Right atrium auricular region (tissue), 2 donors: ENCODE measurements at regions not wholly inside any gene's neighbourhood (a gene's known extent, or its start where the extent isn't known, plus 50 kb on each side); places are given as distances from the start of the nearest gene placed in this dataset.

Source experiments
- DNase-seq: peaks from one replicate; pipeline ENCODE4 v3.0.0-alpha.2; 2019; ENCODE audit warnings: low spot score
- H3K27ac ChIP-seq, 2 donors: fragments of 200-600 bp; sonication (generic); 1 replicate in 1 of 2; 2 replicates in 1 of 2; pipeline ENCODE4 v1.5.1; 2016 to 2019
- H3K27me3 ChIP-seq, 2 donors: fragments of 200-600 bp; sonication (generic); one replicate each; pipeline versions ENCODE4 v1.5.1 to v1.6.0; 2017 to 2019
- H3K36me3 ChIP-seq: fragments of 200-600 bp; sonication (generic); one replicate; pipeline ENCODE4 v1.5.1; 2016
- H3K4me1 ChIP-seq, 2 donors: fragments of 200-600 bp; sonication (generic); one replicate each; pipeline versions ENCODE4 v1.5.1 to v1.6.0; 2017 to 2019
- H3K4me3 ChIP-seq, 2 donors: fragments of 200-600 bp; sonication (generic); 1 replicate in 1 of 2; 2 replicates in 1 of 2; pipeline ENCODE4 v1.5.1; 2017 to 2019; ENCODE audit warnings: mild to moderate bottlenecking in 1 of 2, moderate library complexity in 1 of 2
- H3K9me3 ChIP-seq, 2 donors: fragments of 200-600 bp; sonication (generic); one replicate each; pipeline ENCODE4 v1.5.1; 2019
- CTCF ChIP-seq, 2 donors: fragments of 200-600 bp; sonication (generic); IDR thresholded peaks; one replicate each; pipeline ENCODE4 v1.5.1; 2019; ENCODE audit warnings: antibody characterized with exemption in 2 of 2

- no peak overlapping the region for H3K4me3 ChIP-seq
- DNase-seq: no peak
These were observed 129.1 kb downstream of the UQCRFS1 start for GRCh38 chr19:29083863-29084262.

DNA sequence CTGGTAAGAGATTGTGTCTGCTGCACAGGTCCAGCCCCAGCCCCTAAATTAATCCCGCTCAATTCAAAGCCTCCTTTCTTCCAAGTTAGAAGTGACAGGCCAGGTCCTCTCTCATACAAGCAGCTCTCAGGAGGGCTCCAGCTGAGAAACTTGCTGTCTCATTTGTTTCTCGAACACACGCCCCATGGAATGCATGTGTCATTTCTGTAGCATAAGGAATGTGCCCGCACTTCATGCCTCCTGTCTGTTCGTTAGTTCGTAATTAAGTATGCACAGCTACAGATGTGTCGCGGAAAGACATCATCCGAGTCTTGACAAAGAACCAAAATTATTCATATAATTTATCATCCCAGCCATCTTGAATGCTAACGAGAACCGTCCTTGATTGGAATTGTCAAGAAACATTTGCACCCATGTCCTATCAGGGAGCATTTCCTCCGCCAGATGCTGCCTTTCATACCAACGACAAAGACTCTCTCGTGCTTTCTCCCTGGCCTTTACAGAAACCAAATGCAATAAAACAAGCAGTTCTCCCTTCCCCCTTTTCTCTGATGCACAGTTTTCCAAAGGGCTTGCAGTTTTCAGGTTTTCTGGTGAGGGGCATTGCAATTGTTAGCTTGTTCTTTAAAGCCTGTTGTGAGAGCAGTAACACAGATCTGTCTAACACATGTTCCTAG lies 133.5 kb downstream of the UQCRFS1 start:
- no peaks in the 10 kb centered on the region for H3K27me3 ChIP-seq
- no peak overlapping the region for H3K27ac ChIP-seq
- no peak for DNase-seq
- H3K4me3 ChIP-seq: no peak overlapping the region
- H3K4me1 ChIP-seq: no peaks in the 10 kb centered on the region
- H3K36me3 ChIP-seq: no peaks in the 10 kb centered on the region
- TF ChIP-seq CTCF (IDR thresholded peaks at IDR 0.05): no peak
- H3K9me3 ChIP-seq: no peaks in the 10 kb centered on the region

More at GRCh38 chr19:29083863-29084262, 129.1 kb downstream of the UQCRFS1 start:
- Histone ChIP-seq H3K27ac (no peak overlapping the region), H3K9me3 (no peaks in the 10 kb centered on the region), H3K27me3 (no peaks in the 10 kb centered on the region), H3K4me1 (no peaks in the 10 kb centered on the region), H3K36me3 (no peaks in the 10 kb centered on the region)
- no peak for TF ChIP-seq CTCF (IDR thresholded peaks at IDR 0.05)

GRCh38 chr19:29076963-29077362 lies 136.0 kb downstream of the UQCRFS1 start:
- Histone ChIP-seq H3K36me3 (no peaks in the 10 kb centered on the region), H3K27ac (no peak overlapping the region), H3K4me1 (no peaks in the 10 kb centered on the region), H3K9me3 (no peaks in the 10 kb centered on the region), H3K4me3 (no peak overlapping the region), H3K27me3 (no peaks in the 10 kb centered on the region)
- no peak for DNase-seq
- no peak for TF ChIP-seq CTCF (IDR thresholded peaks at IDR 0.05)

DNA sequence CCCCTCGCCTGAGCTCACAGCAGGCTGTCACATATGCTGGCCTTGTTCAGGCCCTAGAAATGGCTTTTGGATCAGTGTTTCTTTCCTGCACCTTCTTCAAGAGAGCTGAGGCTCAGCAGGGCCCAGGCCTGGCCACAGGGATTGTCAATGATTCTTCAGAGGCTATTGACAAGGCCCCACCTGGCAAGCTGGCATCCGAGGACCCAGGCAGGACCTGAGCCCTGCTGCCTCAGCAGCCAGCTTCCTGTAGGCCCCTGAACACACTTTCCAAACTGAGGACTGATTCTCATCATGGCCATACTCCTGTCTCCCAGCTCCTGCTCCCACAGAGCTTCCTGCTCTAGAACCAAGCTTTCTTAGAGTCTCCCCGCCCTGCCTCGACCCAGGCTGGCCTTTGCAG lies 136.8 kb downstream of the UQCRFS1 start:
- H3K27ac ChIP-seq: no peak overlapping the region
- no peaks in the 10 kb centered on the region for H3K9me3 ChIP-seq
- no peak for TF ChIP-seq CTCF (IDR thresholded peaks at IDR 0.05)
- no peaks in the 10 kb centered on the region for H3K4me1 ChIP-seq
- no peaks in the 10 kb centered on the region for H3K27me3 ChIP-seq
- DNase-seq: no peak
- no peaks in the 10 kb centered on the region for H3K36me3 ChIP-seq
- H3K4me3 ChIP-seq: no peak overlapping the region

DNA sequence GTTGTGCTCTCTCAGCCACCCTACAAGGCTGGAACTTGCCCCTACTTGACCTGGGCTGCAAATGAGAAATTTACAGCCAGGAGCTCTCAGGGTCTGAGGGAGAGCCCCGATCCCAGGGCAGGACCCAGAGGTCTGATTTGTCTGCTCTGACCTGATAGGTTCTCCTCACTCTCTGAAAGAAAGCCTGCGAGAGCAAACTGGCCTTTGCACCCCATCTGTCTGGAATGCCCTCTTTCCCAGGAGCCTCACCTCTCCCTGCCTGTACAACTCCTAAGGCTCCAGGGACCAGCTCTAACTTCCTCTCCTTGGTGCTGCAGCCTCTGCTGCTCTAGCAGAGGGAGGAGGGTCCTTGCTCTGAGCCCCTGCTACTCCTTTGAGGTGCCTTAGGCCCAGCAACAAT lies 137.8 kb downstream of the UQCRFS1 start:
- no peak for TF ChIP-seq CTCF (IDR thresholded peaks at IDR 0.05)
- Histone ChIP-seq H3K36me3 (no peaks in the 10 kb centered on the region), H3K4me1 (no peaks in the 10 kb centered on the region), H3K27me3 (no peaks in the 10 kb centered on the region), H3K27ac (no peak overlapping the region), H3K9me3 (no peaks in the 10 kb centered on the region), H3K4me3 (no peak overlapping the region)
- no peak for DNase-seq

DNA sequence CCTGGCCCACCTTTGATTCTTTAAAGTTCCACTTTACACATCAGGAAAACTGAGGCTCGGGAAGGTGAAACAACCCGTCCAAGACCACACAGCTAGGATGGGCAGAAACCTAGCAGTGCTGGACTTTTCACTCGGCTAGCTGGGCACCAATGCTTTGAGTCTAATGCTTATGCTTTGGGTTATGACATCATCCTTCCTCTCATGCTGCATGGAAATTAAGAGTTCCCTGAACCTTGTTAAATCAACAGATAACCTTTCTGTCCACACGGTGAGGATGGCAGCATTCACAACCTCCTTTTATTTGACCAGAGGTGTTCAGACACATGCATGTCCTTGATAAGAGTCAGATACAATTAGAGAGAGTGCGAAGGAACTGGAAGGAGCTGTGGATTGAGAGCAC lies 138.4 kb downstream of the UQCRFS1 start:
- no peak overlapping the region for H3K4me3 ChIP-seq
- no peaks in the 10 kb centered on the region for H3K9me3 ChIP-seq
- H3K36me3 ChIP-seq: no peaks in the 10 kb centered on the region
- no peak for DNase-seq
- no peak for TF ChIP-seq CTCF (IDR thresholded peaks at IDR 0.05)
- no peak overlapping the region for H3K27ac ChIP-seq
- H3K4me1 ChIP-seq: no peaks in the 10 kb centered on the region
- H3K27me3 ChIP-seq: no peaks in the 10 kb centered on the region
